ENCODE measurements at regions not wholly inside any gene's neighbourhood (a gene's known extent, or its start where the extent isn't known, plus 50 kb on each side); places are given as distances from the start of the nearest gene placed in this dataset.

GRCh38 chr4:122293374-122294365 is 85.1 kb upstream of the ADAD1 start:
- Histone ChIP-seq H3K27me3 (ENCODE audit: control insufficient read depth in 1 of 2, insufficient read depth in 2 of 2, low read length in 2 of 2) (no peaks in the 10 kb centered on the region), H3K4me3 (ENCODE audit: low read length) (no peak overlapping the region), H3K9me3 (ENCODE audit: control insufficient read depth in 1 of 2, insufficient read depth in 1 of 2, low read length in 2 of 2) (no peaks in the 10 kb centered on the region), H3K36me3 (ENCODE audit: insufficient read depth, low read length) (peaks cover 55% of the 10 kb centered on the region), H3K27ac (ENCODE audit: low read depth in 1 of 2, low read length in 2 of 2) (no peak overlapping the region), H3K4me1 (ENCODE audit: insufficient read depth, low read length) (no peaks in the 10 kb centered on the region)
- no peaks in the 10 kb centered on the region for H3K9me3 Mint-ChIP-seq
- ChIA-PET POLR2A (no interaction called here), CTCF (no interaction called here)
- no peaks in the 10 kb centered on the region for H3K4me1 Mint-ChIP-seq (ENCODE audit: low read depth)
- DNase-seq (no peak), ATAC-seq (ENCODE audit: poor library complexity) (no peak)
- H3K4me3 Mint-ChIP-seq: no peak overlapping the region
- no peak for TF ChIP-seq CTCF (IDR thresholded peaks at IDR 0.05)
- intact Hi-C loops (cut with DNase I, micrococcal nuclease): no loop called here
- H3K27me3 Mint-ChIP-seq: no peaks in the 10 kb centered on the region
- peaks cover 69% of the 10 kb centered on the region for H3K36me3 Mint-ChIP-seq (ENCODE audit: low read depth)
- H3K27ac Mint-ChIP-seq: no peak overlapping the region

GRCh38 chr4:122297694-122298093 is 81.1 kb upstream of the ADAD1 start:
- H3K27ac Mint-ChIP-seq: peak overlapping the region; percentile 5
- no peaks in the 10 kb centered on the region for H3K9me3 Mint-ChIP-seq
- CTCF ChIA-PET: no interaction called here

GRCh38 chr4:122300776-122301175 is 78.0 kb upstream of the ADAD1 start:
- CTCF ChIA-PET: interaction anchor here (1.4 kb wide), 1 partner anchor 276 kb away, joined by 5 read pairs; no protein-coding TSS in a partner anchor
- ATAC-seq (ENCODE audit: poor library complexity) (no peak), DNase-seq (no peak)
- POLR2A ChIA-PET: no interaction called here
- Mint-ChIP-seq H3K36me3 (ENCODE audit: low read depth) (peaks cover 42% of the 10 kb centered on the region), H3K27me3 (no peaks in the 10 kb centered on the region), H3K27ac (no peak overlapping the region), H3K9me3 (no peaks in the 10 kb centered on the region), H3K4me3 (no peak overlapping the region), H3K4me1 (ENCODE audit: low read depth) (no peaks in the 10 kb centered on the region)
- intact Hi-C loops (cut with DNase I, micrococcal nuclease): loop anchor here in 1 of 2 experiments (10.0 kb wide), 1 partner anchor 414 kb away; no protein-coding TSS in a partner anchor
- no peak for TF ChIP-seq CTCF (IDR thresholded peaks at IDR 0.05)
- Histone ChIP-seq H3K27me3 (ENCODE audit: control insufficient read depth in 1 of 2, insufficient read depth in 2 of 2, low read length in 2 of 2) (no peaks in the 10 kb centered on the region), H3K9me3 (ENCODE audit: control insufficient read depth in 1 of 2, insufficient read depth in 1 of 2, low read length in 2 of 2) (no peaks in the 10 kb centered on the region), H3K4me3 (ENCODE audit: low read length) (no peak overlapping the region), H3K27ac (ENCODE audit: low read depth in 1 of 2, low read length in 2 of 2) (no peak overlapping the region), H3K36me3 (ENCODE audit: insufficient read depth, low read length) (peaks cover 26% of the 10 kb centered on the region), H3K4me1 (ENCODE audit: insufficient read depth, low read length) (no peaks in the 10 kb centered on the region)

More at GRCh38 chr4:122297694-122298093, 81.1 kb upstream of the ADAD1 start:
- no peaks in the 10 kb centered on the region for H3K4me1 Mint-ChIP-seq (ENCODE audit: low read depth)
- Histone ChIP-seq H3K4me1 (ENCODE audit: insufficient read depth, low read length) (no peaks in the 10 kb centered on the region), H3K27me3 (ENCODE audit: control insufficient read depth in 1 of 2, insufficient read depth in 2 of 2, low read length in 2 of 2) (no peaks in the 10 kb centered on the region), H3K9me3 (ENCODE audit: control insufficient read depth in 1 of 2, insufficient read depth in 1 of 2, low read length in 2 of 2) (no peaks in the 10 kb centered on the region), H3K27ac (ENCODE audit: low read depth in 1 of 2, low read length in 2 of 2) (no peak overlapping the region), H3K36me3 (ENCODE audit: insufficient read depth, low read length) (peaks cover 33% of the 10 kb centered on the region), H3K4me3 (ENCODE audit: low read length) (no peak overlapping the region)
- H3K27me3 Mint-ChIP-seq: no peaks in the 10 kb centered on the region
- no peak for TF ChIP-seq CTCF (IDR thresholded peaks at IDR 0.05)
- no peak overlapping the region for H3K4me3 Mint-ChIP-seq
- no peak for DNase-seq
- no peak for ATAC-seq (ENCODE audit: poor library complexity)
- intact Hi-C loops (cut with DNase I, micrococcal nuclease): no loop called here
- POLR2A ChIA-PET: no interaction called here
- peaks cover 45% of the 10 kb centered on the region for H3K36me3 Mint-ChIP-seq (ENCODE audit: low read depth)

Measured in CD4-positive, alpha-beta T cell (primary cell).